ENCODE measurements at regions not wholly inside any gene's neighbourhood (a gene's known extent, or its start where the extent isn't known, plus 50 kb on each side); places are given as distances from the start of the nearest gene placed in this dataset.

- TF ChIP-seq CTCF (IDR thresholded peaks at IDR 0.05), result no peak
These were observed 111.6 kb downstream of the EMX2 start for GRCh38 chr10:117654105-117654504.

- TF ChIP-seq CTCF (IDR thresholded peaks at IDR 0.05), result no peak
These were observed 114.1 kb downstream of the EMX2 start for GRCh38 chr10:117656385-117657367.

GRCh38 chr10:117661316-117661715, 118.8 kb downstream of the EMX2 start:
- no peak for TF ChIP-seq CTCF (IDR thresholded peaks at IDR 0.05)

GRCh38 chr10:117662126-117662525, 119.6 kb downstream of the EMX2 start:
- TF ChIP-seq CTCF (IDR thresholded peaks at IDR 0.05), result no peak

GRCh38 chr10:117662751-117663540, 120.4 kb downstream of the EMX2 start:
- TF ChIP-seq CTCF (IDR thresholded peaks at IDR 0.05), result no peak

- no peak for TF ChIP-seq CTCF (IDR thresholded peaks at IDR 0.05)
These were observed 121.2 kb downstream of the EMX2 start for GRCh38 chr10:117663750-117664149.

GRCh38 chr10:117664288-117664687, 121.7 kb downstream of the EMX2 start:
- TF ChIP-seq CTCF (IDR thresholded peaks at IDR 0.05), result no peak
